Activated T-helper 2 cell treated with anti-CD3 and anti-CD28 coated beads, Interferon-gamma antibody, Interleukin-2, Interleukin-4, amounts not matched to agents 10 μg/mL and 5 μg/mL and 100 μg/mL, durations not matched to agents 14 hours and 24 hours and 36 hours (primary cell): ENCODE measurements at regions not wholly inside any gene's neighbourhood (a gene's known extent, or its start where the extent isn't known, plus 50 kb on each side); places are given as distances from the start of the nearest gene placed in this dataset.

Experiments used
- DNase-seq: peaks from one replicate; pipeline ENCODE4 v3.0.0; 2021; ENCODE audit warnings: low spot score
- H3K27ac Mint-ChIP-seq: one replicate; pipeline ENCODE4 v1.8.0; 2021; ENCODE audit warnings: mixed read lengths
- H3K27me3 Mint-ChIP-seq: one replicate; pipeline ENCODE4 v1.8.0; 2021; ENCODE audit warnings: low read depth, mixed read lengths
- H3K36me3 Mint-ChIP-seq: one replicate; pipeline ENCODE4 v1.8.0; 2021; ENCODE audit warnings: low read depth, mixed read lengths
- H3K4me1 Mint-ChIP-seq: one replicate; pipeline ENCODE4 v1.8.0; 2021; ENCODE audit warnings: low read depth, mixed read lengths
- H3K4me3 Mint-ChIP-seq: one replicate; pipeline ENCODE4 v1.8.0; 2021; ENCODE audit warnings: low read depth, mild to moderate bottlenecking, moderate library complexity, mixed read lengths
- H3K9me3 Mint-ChIP-seq: one replicate; pipeline ENCODE4 v1.8.0; 2021; ENCODE audit warnings: mixed read lengths
- intact Hi-C: fragments of 100-400 bp; cut with micrococcal nuclease; formaldehyde crosslinking; loops from one replicate; pipeline ENCODE4 v1.15.1; 2023

- no peak for DNase-seq
- no peak overlapping the region for H3K27ac Mint-ChIP-seq
- no peaks in the 10 kb centered on the region for H3K4me1 Mint-ChIP-seq
- H3K4me3 Mint-ChIP-seq: no peak overlapping the region
- intact Hi-C loops: no loop called here
- H3K27me3 Mint-ChIP-seq: peaks cover 2% of the 10 kb centered on the region
- no peaks in the 10 kb centered on the region for H3K9me3 Mint-ChIP-seq
- H3K36me3 Mint-ChIP-seq: no peaks in the 10 kb centered on the region
These were observed 100.6 kb downstream of the SUCNR1 start for GRCh38 chr3:151974067-151974466.

DNA sequence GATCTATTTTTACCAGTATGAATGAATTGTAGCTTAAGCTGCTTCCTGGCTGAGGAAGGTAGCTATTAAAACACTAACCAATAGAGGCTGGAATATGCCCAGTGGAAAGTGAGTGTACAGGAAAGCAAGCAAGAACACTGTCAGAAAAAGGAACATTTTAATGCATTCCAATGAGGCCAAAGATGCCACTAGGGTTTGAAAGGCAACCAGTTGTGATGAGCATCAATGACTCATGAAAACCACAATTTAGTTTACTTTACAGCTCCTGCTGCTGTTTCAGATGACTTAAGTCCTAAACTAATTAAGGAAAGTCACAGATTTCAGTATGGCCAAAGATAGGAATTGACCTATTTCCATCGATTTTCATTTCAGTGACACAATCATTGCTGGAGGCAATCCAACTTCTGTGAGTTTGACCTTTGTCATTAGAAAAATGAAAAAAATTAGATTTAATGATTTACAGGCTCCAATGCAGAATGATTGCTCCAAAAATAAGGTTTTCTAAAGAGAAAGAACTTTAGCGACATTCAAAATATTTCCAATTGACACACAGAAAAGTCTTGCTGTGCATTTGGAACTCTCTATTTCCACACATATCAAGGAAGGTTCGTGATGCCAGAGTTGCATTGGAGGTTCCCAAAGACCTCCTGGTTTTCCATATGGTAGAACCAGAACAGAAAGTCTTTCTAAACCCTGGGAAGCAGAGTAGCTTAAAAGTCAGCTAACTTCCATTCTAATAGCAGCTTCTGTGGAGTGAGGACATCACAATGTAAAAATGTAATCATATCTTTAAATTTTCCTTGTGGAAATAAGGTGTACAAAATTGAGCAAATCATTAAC, 103.0 kb downstream of the SUCNR1 start:
- H3K36me3 Mint-ChIP-seq: no peaks in the 10 kb centered on the region
- intact Hi-C loops: no loop called here
- no peak for DNase-seq
- H3K4me3 Mint-ChIP-seq: no peak overlapping the region
- peaks cover 8% of the 10 kb centered on the region for H3K27me3 Mint-ChIP-seq
- no peaks in the 10 kb centered on the region for H3K9me3 Mint-ChIP-seq
- H3K27ac Mint-ChIP-seq: no peak overlapping the region
- H3K4me1 Mint-ChIP-seq: no peaks in the 10 kb centered on the region

- intact Hi-C loops: no loop called here
- Mint-ChIP-seq H3K27me3 (peaks cover 8% of the 10 kb centered on the region), H3K9me3 (no peaks in the 10 kb centered on the region), H3K4me1 (no peaks in the 10 kb centered on the region), H3K36me3 (no peaks in the 10 kb centered on the region), H3K4me3 (no peak overlapping the region), H3K27ac (no peak overlapping the region)
- DNase-seq: no peak
These were observed 106.5 kb downstream of the SUCNR1 start for GRCh38 chr3:151979906-151980305.

GRCh38 chr3:151983538-151983937, 110.1 kb downstream of the SUCNR1 start:
- no peak for DNase-seq
- no peaks in the 10 kb centered on the region for H3K4me1 Mint-ChIP-seq
- intact Hi-C loops: no loop called here
- peaks cover 18% of the 10 kb centered on the region for H3K27me3 Mint-ChIP-seq
- no peaks in the 10 kb centered on the region for H3K9me3 Mint-ChIP-seq
- no peak overlapping the region for H3K4me3 Mint-ChIP-seq
- no peaks in the 10 kb centered on the region for H3K36me3 Mint-ChIP-seq
- H3K27ac Mint-ChIP-seq: no peak overlapping the region

GRCh38 chr3:151985787-151986430, 112.5 kb downstream of the SUCNR1 start:
- no peak for DNase-seq
- intact Hi-C loops: no loop called here
- no peak overlapping the region for H3K27ac Mint-ChIP-seq

GRCh38 chr3:151987893-151988292, 114.5 kb downstream of the SUCNR1 start:
- H3K4me1 Mint-ChIP-seq: no peaks in the 10 kb centered on the region
- intact Hi-C loops: no loop called here

More at GRCh38 chr3:151985787-151986430, 112.5 kb downstream of the SUCNR1 start:
- Mint-ChIP-seq H3K9me3 (no peaks in the 10 kb centered on the region), H3K36me3 (no peaks in the 10 kb centered on the region), H3K27me3 (peaks cover 22% of the 10 kb centered on the region), H3K4me1 (no peaks in the 10 kb centered on the region), H3K4me3 (no peak overlapping the region)

DNA sequence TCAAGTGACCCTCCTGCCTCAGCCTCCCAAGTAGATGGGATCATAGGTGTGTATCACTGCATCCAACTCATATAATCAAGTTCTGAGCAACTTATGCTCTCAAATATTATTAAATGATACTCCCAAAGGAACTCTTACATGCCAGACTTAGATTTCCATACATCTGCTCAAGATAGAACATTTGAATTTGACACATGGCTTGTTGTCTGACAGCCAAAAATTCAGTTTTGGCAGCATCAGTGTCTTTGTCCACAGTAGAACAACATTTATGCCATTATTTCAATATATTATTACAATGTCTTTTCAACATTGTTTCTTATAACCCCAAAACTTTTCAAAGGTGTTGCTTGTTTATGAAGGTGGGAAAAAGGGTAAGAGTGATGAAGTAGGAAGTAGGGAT, 116.2 kb downstream of the SUCNR1 start:
- intact Hi-C loops: no loop called here
- Mint-ChIP-seq H3K4me3 (no peak overlapping the region), H3K27ac (no peak overlapping the region), H3K36me3 (no peaks in the 10 kb centered on the region), H3K4me1 (no peaks in the 10 kb centered on the region), H3K27me3 (peaks cover 28% of the 10 kb centered on the region), H3K9me3 (no peaks in the 10 kb centered on the region)
- DNase-seq: no peak

More at GRCh38 chr3:151987893-151988292, 114.5 kb downstream of the SUCNR1 start:
- Mint-ChIP-seq H3K9me3 (no peaks in the 10 kb centered on the region), H3K4me3 (no peak overlapping the region), H3K36me3 (no peaks in the 10 kb centered on the region), H3K27ac (no peak overlapping the region), H3K27me3 (peaks cover 28% of the 10 kb centered on the region)
- DNase-seq: no peak

DNA sequence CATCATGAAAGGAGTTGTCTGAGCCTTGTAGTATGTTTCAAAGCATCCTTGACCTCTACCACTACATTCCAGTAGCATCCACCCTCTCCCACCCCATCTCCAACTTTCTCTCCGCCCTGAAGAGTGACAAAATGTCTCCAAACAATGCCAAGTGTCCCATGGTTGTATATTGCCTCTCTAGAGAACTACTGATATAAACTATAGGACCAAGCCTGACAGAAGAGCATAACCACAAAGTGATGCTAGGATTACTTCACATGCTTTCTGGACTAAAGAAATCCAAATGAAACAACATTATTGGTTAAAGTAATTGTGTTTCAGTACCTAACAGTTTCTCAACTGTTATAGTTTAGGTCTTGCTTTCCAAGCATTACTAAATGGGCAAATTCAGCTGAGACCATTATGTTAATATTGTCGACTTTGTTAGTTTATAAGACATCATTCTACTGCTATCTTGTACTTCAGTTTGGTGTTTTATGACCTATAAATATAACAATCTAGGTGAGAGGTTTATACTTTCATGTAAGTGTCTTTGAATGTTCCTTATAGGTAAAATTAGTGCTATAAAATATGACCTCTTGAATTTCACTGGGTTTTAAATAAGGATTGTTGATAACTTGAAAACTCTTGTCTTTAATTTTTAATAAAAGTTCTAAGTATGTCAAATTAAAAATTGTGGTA, 117.4 kb downstream of the SUCNR1 start:
- Mint-ChIP-seq H3K9me3 (no peaks in the 10 kb centered on the region), H3K27ac (no peak overlapping the region), H3K4me3 (no peak overlapping the region), H3K36me3 (no peaks in the 10 kb centered on the region), H3K4me1 (no peaks in the 10 kb centered on the region), H3K27me3 (peaks cover 26% of the 10 kb centered on the region)
- intact Hi-C loops: no loop called here
- DNase-seq: no peak

- Mint-ChIP-seq H3K27ac (no peak overlapping the region), H3K4me3 (no peak overlapping the region), H3K27me3 (peaks cover 24% of the 10 kb centered on the region), H3K9me3 (no peaks in the 10 kb centered on the region), H3K4me1 (no peaks in the 10 kb centered on the region), H3K36me3 (no peaks in the 10 kb centered on the region)
- no peak for DNase-seq
- intact Hi-C loops: no loop called here
These were observed 119.0 kb downstream of the SUCNR1 start for GRCh38 chr3:151992326-151993041.

DNA sequence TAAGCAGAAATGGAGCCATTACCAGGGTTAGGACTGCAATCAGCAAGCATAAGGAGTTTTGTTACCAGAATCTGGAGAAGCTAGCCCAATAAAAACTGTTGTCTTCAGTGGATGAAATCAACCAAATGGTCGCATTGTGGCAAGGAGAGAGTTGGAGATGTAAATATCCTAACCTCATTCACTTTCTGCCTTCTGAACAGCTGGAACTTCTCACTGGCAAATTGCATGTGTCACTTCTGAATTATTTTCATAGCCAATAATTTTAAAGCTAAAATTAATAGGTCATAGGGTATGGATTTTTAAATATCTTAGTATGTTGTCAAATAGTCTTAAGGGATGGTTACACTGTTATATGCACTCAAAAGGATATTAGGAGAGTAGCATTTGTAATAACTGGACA, 121.6 kb downstream of the SUCNR1 start:
- no peak overlapping the region for H3K27ac Mint-ChIP-seq
- no peak for DNase-seq
- no peak overlapping the region for H3K4me3 Mint-ChIP-seq
- H3K27me3 Mint-ChIP-seq: peaks cover 16% of the 10 kb centered on the region
- intact Hi-C loops: no loop called here
- H3K9me3 Mint-ChIP-seq: no peaks in the 10 kb centered on the region
- no peaks in the 10 kb centered on the region for H3K36me3 Mint-ChIP-seq
- no peaks in the 10 kb centered on the region for H3K4me1 Mint-ChIP-seq

DNA sequence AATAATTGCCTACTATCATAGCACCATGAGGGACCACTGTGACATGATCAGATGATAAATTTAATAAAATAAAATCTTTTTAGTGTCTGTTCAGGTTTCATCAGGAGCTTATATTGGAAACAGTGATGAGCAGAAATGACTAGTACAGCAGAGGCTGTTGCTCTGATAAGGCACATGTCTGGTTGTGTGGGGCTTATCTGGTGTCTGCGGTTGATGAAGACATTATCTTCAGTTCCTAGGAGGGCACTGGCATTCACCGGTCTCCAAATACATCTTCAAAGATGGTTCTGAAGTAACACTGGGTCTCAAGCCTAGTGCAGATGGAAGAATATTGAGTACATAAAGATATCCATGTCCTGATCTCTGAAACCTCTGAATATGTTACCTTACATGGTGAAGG, 125.3 kb downstream of the SUCNR1 start:
- no peaks in the 10 kb centered on the region for H3K4me1 Mint-ChIP-seq
- H3K4me3 Mint-ChIP-seq: no peak overlapping the region
- peaks cover 7% of the 10 kb centered on the region for H3K27me3 Mint-ChIP-seq
- H3K36me3 Mint-ChIP-seq: no peaks in the 10 kb centered on the region
- DNase-seq: no peak
- intact Hi-C loops: no loop called here
- no peaks in the 10 kb centered on the region for H3K9me3 Mint-ChIP-seq
- no peak overlapping the region for H3K27ac Mint-ChIP-seq

DNA sequence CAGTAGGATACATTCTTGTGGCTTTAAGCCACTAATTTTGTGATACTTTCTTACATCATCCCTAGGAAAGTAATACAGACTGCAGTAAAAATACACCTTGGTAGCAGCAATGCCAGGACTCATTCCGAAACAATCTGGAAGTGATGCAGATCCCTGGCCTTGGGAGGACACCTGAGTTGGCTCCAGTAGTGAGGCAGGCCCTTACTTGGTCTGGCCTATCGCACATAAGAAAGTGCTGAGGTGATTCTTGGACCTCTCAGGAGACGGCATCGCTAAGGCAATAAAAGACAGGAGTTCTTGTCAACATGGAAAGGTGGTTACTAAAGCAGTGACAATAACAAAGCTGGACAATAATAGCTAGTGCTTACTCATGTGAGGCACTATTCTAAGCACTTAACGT, 126.5 kb downstream of the SUCNR1 start:
- H3K27me3 Mint-ChIP-seq: peaks cover 7% of the 10 kb centered on the region
- H3K27ac Mint-ChIP-seq: no peak overlapping the region
- DNase-seq: no peak
- H3K9me3 Mint-ChIP-seq: no peaks in the 10 kb centered on the region
- H3K36me3 Mint-ChIP-seq: no peaks in the 10 kb centered on the region
- H3K4me3 Mint-ChIP-seq: no peak overlapping the region
- no peaks in the 10 kb centered on the region for H3K4me1 Mint-ChIP-seq
- intact Hi-C loops: no loop called here
